ENCODE measurements at regions not wholly inside any gene's neighbourhood (a gene's known extent, or its start where the extent isn't known, plus 50 kb on each side); places are given as distances from the start of the nearest gene placed in this dataset.
"Not testable (repeated sequence)": the region's sequence is repeated elsewhere in the genome, so short reads cannot be mapped to it uniquely, and the experiment has no call there.

DNA sequence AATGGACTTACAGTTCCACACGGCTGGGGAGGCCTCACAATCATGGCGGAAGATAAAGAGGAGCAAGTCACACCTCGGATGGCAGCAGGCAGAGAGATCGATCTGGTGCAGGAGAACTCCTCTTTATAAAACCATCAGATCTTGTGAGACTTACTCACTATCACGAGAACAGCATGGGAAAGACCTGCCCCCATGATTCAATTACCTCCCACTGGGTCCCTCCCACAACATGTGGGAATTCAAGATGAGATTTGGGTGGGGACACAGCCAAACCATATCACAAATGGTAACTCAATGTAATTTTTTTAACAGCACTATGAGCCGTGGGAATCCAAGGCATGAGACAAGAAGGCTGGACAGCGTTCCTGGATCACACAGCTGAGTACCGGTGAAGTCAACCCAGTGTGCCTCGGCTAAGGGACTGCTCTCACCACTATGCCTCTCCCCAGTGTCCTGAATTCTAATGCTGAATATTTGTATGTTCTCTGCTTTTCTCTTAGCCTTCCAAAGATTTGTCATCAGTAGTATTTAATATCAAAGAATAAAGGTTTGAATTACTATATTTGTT is 84.3 kb downstream of the IRS2 start:
- not testable (repeated sequence) for DNase-seq

GRCh38 chr13:109700176-109700575 is 86.2 kb downstream of the IRS2 start:
- no peak for DNase-seq

DNA sequence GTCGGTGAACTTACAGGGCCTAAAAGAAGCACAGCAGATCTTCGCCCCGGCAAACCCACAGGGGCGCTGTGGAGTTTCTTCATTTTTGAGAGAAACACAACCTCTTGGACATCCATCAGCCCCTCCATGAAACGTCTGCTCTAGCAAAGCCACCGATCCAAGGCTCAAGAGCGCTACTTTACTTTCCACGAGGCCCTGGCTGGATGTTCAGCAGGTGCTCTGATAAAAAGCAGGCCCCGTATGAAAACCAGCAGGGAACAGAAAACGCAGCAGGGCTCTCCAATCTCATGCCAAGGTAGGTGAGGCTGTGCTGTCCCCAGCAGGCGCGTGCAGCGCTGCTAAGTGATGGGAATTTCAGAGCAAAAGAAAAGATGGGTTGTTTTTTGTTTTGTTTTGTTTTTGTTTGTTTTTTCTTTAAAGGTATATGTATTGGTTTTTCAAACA is 86.7 kb downstream of the IRS2 start:
- no peak for DNase-seq

DNA sequence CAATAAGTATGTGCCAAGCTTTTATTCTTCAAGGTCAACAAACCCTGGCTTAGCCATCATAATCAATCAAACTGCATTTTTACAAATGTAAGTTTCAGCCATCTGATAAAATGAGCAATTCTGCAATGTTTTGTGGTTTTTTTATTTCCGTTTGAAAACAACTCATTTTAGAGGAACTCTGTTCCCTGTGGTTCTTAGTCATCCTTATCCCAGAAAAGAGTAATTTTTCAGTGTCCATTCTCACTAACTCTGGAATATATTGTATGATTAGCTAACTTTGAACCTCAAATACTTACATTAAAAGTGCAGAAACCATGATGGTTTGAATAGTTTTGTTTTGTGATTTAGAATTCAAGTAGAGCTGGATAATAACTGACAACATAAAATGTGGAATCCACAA is 87.6 kb downstream of the IRS2 start:
- DNase-seq = no peak

DNA sequence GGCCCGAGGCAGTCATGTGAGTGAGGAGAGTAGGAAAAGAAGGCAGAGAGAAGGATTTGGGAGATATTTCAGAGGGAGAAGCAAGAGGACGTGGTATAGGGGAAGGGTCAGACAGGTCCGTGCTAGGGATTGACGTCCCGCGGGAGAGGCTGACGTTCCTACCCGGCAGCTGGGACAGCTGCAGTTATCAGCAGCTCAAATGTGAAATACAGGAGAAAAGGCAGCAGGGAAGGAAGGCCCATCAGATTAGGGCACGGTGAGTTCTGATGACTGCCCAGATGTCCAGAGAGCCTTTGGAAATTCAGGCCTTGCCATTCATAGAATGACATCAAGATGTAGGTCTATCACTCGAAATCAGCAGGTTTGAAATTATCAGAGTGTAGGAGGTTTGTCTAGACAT is 88.4 kb downstream of the IRS2 start:
- DNase-seq = no peak

GRCh38 chr13:109695402-109696190 is 90.8 kb downstream of the IRS2 start:
- DNase-seq = no peak

DNA sequence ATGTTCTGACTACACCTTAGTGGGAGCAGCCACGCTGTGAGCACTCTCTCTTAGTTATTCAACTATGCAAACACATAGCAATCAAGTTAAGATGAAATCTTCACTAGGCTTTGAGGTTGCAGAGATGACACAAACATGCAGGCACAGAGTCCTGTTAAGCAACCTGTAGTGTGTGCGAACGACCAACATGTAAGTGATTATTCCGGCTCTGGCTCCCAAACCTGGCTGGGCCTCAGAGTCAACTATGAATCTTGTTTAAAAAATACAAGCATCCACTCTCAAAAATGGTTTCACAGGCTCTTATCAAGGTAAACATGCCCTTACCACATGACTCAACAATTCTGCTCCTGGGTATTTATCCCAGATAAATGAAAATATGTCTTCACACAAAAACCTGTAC is 91.4 kb downstream of the IRS2 start:
- DNase-seq = no peak

DNA sequence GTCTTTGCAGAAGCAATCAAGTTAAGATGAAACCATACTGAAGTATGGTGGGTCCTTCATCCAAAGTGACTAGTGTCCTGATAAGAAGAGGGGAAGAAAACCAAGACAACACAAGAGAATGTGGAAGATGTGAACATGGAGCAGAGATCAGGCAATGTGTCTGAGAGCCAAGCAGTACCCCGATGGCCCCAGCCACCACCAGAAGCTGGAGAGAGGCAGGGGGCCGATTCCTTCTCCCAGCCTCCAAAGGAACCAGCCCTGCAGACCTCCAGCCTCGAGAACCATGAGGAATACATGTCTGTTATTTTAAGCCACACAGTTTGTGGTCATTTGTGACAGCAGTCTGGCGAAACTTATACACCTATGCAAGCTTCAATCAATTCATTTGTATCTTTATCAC is 93.2 kb downstream of the IRS2 start:
- no peak for DNase-seq

- DNase-seq = no peak
Measured at GRCh38 chr13:109691689-109692088, 94.7 kb downstream of the IRS2 start.

DNA sequence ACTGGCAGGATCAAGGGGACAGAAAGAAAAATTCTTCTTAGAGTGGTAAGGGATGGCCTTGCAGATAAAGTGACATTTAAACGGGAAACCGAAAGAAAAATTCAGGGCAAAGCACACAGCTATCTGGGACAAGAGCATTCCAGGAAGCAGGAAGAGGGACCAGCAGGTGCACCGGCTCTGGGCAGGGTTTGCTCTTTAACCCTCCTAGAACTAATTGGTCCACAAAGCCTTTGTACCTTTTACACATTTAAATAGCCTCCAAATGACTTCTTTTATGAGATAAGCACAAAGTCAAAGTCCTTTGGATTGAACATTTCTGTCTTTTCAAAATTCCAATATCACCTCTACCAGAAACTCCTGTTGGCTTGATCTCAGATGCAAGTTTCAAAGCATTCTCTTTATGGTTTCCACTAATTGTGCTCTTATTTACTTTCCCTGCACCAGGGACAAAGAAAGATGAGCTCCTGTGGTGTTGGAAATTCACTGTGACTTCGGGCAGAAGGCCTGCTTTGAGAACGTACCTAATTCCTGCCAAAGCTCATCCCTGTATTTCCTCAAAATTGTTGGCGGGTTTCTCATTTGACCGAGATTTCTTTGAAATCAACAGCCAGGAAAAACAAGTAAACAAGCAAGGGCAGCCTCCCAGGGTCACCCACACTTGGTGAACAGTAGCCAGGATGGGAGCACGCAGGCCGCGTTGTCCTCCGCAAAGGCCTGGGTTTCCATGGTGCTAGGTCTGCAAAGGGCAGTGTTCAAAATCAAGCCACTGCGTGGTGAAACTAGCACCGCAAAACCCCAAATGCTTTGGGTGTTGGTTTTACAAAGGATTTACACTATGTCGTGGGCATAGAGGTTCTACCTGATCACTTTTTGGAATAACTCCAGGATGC is 98.6 kb downstream of the IRS2 start:
- DNase-seq = no peak

GRCh38 chr13:109685203-109685602 is 101.2 kb downstream of the IRS2 start:
- no peak for DNase-seq

DNA sequence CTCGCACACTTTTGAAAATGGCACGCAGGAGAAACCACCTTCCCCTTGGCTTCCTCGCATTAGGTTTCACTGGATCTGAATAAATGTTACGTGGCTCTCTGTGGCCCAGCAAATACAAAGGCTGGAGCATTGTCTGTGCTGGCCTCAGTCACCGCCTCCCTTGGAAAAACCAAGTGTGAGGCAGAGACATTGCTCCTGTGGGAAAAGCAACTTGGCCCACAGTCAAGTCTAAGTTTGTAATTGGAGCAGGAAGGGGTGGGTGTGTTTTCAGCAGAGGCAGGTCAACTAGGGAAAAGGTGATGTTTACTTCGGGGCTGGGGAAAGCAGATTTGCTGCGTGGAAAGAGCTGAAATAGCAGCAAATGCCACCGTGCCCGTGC is 101.6 kb downstream of the IRS2 start:
- DNase-seq = no peak

DNA sequence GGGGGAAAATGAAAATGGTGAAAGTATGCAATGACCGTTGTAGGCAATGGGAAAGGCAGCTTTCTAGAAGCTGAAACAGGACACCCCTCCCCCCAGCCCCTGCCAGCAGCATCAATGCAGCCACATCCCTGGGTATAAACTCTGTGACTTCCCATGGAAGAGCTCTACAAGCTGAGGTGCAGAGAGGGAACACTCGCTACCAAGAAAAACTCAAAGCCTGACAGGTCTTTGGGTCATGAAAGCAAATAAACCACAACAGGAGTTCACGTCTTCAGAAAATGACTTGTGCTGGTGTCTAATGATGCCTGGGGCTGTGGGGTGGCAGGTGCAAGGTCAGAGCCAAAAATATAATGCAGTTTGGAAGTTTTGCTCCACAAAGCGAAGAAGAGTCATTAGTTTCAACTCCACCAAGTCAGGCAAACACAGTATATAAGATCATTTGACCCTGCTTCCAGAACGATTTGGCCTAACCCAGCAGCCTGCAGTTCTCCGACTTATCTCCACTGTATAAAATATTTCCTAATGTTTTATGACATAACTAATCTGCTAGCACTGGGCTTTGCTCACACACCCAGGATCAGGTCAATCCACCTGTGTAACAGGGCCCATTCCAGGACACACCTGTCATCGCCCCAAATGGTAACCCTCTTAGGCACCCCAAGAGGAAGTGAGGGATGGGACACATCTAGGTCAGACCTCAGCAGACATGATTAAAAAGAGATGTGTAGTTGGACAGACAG is 102.1 kb downstream of the IRS2 start:
- no peak for DNase-seq

- DNase-seq = no peak
Measured at GRCh38 chr13:109682534-109683244, 103.7 kb downstream of the IRS2 start.

DNA sequence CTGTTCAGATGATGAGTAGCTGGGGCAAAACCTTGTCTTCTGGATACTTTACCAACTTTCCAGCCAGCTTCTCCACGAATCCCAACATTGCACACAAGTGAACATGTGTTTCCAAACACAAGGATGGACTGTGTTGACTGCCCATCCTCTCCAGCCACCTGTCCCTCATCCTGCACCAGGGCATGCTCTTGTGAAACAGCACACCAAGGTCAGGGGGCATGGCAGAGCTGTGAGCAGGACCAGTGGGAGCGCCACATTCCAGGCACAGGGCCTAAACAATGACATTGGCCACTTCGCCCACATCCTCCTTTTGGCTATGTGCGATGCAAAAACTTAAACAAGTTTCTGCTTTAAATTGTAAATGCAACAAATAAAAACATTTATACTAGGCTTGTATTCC is 105.5 kb downstream of the IRS2 start:
- DNase-seq = no peak

GRCh38 chr13:109680288-109680687 is 106.1 kb downstream of the IRS2 start:
- no peak for DNase-seq

DNA sequence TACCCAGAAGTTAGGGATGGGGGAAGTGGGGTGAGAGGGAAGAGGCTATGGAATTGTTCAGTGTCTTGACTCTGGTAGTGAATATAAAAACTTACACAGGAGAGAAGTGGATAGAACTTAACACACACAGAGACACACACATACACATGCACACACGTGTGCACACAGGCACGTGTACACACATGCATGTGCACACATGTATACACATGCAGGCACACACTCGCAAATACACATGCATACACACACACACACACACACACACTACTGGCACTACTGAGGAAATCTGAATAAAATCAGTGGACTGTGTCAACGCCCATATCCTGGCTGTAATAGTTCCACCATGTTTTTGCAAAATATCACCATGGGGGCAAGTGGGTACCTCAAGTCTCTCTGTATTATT is 107.9 kb downstream of the IRS2 start:
- DNase-seq = no peak

- DNase-seq = no peak
Measured at GRCh38 chr13:109677206-109677605, 109.2 kb downstream of the IRS2 start.

DNA sequence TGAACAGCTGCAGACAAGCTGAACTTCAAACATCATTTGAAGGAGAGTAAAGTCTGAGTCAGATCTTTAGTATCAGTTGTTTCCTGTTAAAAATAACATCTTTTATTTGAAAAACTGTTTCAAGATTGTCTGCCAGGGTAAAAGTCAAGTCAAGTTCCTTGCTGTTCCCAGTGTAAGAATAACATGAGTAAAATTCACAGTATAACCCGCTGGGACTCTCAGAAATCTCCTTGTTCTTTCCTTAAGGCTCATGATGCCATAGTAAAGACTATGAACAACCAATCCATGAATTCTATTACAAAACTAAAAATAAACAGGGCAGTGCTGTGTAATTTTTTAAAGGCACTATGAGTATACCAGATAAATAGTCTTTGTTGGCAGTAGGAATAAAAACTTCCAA is 112.9 kb downstream of the IRS2 start:
- DNase-seq = no peak

DNA sequence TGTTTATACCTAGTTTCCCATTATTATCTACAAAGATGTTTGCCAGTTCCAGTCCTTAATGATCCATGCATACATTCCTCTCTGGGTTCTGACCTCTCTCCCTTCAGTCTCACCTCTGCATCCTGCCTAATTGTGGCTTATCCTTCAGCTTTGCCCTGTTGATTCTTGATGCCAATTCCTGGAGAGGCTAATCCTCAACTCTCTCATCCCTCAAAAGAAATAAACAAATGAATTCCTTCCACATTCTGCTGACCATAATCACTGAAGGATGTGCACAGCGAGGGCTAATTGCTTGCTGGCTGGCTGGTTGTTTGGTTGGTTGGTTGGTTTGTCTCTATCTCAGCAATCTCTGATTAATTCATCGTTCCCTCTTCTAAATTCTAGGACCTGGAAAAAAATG is 113.8 kb downstream of the IRS2 start:
- DNase-seq = no peak

DNA sequence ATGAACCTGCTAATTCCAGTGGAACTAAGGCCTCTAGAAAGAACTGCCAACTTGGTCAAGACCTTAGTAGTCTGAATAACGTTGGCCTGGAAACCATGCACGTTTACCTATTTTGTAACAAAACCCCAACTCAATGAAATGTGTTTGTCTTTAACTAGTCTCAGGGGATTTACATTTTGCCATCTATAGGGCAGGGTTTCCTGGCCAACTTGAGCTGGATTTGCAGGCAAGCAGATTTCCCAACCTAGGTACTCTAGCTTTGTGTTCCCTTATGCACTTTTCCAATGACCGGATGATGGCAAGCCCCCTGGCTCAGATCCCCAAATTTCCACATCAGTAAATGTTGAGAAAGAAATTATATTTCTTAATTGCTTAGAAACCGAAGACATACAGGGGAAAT is 114.5 kb downstream of the IRS2 start:
- no peak for DNase-seq

GRCh38 chr13:109670776-109671175 is 115.6 kb downstream of the IRS2 start:
- DNase-seq = no peak

All from T1000 (cell line).